H54 (cell line): ENCODE measurements at regions not wholly inside any gene's neighbourhood (a gene's known extent, or its start where the extent isn't known, plus 50 kb on each side); places are given as distances from the start of the nearest gene placed in this dataset.

ENCODE experiments used
- DNase-seq: peaks from one replicate; pipeline ENCODE4 v3.0.0; 2011; ENCODE audit warnings: low spot score, mixed read lengths; ENCODE audit not compliant: insufficient read length
- FAIRE-seq: peaks from 3 replicates; lab custom pipeline; 2011; peaks lifted over from hg19 to GRCh38; lab: Jason Lieb, UNC
- POLR2A ChIP-seq: IDR thresholded peaks from 2 replicates; pipeline ENCODE4 v1.6.1; 2011; ENCODE audit warnings: low read depth, mild to moderate bottlenecking, low read length

DNA sequence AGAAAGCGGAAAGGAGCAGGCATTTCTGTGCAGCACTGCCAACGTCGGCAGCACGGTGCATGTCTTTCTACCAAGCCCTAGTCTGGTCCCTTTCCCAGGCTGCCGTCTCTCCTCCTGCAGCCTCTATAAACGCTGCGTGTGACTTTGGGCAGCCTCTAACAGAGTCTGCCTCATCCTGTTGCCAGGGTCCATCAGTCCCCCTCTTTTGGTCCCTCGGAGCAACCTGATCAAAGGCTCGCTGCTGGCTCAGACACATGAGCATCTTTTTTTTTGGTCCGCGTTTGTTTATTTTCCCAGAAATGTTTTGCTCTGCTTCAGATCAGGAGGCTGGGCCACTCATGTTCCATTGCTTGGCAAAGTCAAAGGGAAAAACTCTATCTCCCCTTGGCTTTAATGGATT is 166.8 kb upstream of the CST7 start:
- TF ChIP-seq POLR2A, result no peak
- FAIRE-seq (no peak), DNase-seq (no peak)

DNA sequence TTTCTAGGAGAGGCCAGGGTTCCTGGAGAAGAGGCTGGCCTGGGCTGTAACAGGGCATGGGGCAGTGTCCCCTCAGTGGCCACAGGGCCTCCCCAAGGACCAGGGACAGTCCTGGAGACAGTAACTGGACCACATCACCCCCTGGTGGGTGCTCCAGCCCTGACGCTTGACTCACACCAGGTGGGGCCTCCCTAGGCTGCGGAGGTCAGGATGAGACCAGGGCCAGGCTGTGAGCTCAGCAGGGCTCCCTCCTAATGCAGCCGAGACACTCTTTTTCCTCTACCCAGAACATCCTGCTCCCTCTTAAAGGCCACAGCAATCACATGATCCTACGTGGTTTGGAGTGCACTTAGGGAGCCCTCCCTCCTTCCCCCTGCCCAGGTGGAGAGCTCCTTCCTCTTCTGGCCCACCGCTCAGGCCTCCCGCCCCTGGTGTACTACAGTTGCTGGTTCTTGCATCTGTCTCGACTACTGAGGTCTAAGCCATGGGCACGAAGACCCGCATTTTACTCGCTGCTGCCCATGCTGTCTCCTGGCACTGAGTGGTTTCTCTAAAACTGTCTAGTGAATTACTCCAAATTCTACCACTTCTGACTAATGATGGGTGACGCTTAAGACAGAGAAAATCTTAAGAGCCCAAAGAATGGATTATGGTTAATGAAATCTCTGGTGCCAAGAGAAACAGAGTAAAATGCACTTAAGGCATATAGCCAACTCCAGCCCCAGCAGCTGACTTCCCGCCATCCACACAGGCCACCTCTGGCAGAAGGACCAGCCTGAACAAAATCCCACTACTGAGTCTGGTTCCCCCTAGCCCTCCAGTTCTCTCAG is 166.1 kb upstream of the CST7 start:
- DNase-seq (no peak), FAIRE-seq (no peak)
- TF ChIP-seq POLR2A, result no peak

- FAIRE-seq, result no peak
- TF ChIP-seq POLR2A, result no peak
- no peak for DNase-seq
Measured at GRCh38 chr20:24783631-24784492, 165.2 kb upstream of the CST7 start.

DNA sequence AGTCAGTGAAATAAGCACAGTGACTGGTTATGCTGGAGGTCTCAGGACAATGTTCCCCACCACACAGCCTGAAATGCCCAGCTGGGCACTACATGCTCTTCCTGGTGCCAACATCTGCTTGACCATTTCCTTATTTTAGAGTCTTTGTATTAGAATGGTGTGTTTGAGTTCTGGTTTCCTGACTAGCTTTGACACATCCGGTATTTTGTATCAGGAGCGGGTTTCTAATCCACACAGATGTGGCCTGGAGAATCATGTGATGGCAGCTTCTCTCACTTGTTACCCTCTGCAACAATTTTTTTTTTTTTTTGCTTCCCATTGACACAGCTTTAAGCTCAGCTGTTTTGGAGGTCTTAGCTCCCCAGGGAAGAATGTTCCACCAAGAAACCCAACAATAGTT is 164.5 kb upstream of the CST7 start:
- DNase-seq (no peak), FAIRE-seq (no peak)
- no peak for TF ChIP-seq POLR2A

DNA sequence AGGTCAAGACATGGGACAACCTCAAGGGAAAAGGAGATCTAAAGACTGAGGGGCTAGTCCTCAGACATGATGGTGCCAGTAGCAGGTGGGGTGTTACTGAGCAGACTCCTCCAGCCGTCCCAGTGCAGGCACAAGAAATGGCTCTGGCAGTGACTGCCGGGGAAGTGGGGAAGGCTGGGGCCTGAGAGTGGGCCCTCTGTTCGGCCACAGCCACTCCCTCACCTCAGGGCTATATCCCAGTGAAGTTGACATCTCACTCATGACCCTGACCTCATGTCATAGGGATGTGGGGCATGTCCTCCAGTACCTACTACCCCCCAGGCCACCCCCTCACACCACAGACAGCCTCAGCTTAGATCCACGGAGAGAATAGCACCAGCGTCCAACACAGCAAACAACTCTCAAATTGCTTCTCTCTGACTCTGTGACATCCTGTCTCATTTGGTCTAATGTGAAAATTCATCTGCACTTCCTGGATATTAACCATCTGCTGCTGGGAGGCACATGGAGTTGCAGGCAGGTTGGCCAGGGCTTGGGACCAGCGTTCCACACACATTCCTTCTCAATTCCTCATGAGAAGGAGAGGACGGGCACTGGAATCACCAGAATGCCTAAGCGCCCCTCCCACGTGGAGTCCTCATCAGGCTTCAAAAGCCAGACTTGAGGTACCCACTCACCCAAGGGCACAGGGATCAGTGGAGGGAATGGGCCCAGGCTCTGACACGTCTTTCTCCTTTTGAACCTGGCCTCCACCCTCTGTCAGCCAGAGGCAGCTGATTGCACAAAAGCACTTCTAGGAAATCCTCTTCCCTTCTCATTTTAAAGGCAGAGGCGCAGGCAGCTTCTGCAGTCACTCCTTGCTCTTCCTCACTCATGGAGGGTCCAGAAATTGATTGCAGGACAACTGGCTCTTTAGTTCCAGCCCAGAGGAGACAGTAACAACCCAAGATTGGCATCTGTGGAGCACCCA is 163.6 kb upstream of the CST7 start:
- TF ChIP-seq POLR2A, result no peak
- FAIRE-seq, result no peak
- DNase-seq, result peak; percentile 31

- DNase-seq (no peak), FAIRE-seq (no peak)
- no peak for TF ChIP-seq POLR2A
Measured at GRCh38 chr20:24786111-24786495, 163.0 kb upstream of the CST7 start.

GRCh38 chr20:24786646-24787045 is 162.4 kb upstream of the CST7 start:
- DNase-seq (no peak), FAIRE-seq (no peak)
- no peak for TF ChIP-seq POLR2A

DNA sequence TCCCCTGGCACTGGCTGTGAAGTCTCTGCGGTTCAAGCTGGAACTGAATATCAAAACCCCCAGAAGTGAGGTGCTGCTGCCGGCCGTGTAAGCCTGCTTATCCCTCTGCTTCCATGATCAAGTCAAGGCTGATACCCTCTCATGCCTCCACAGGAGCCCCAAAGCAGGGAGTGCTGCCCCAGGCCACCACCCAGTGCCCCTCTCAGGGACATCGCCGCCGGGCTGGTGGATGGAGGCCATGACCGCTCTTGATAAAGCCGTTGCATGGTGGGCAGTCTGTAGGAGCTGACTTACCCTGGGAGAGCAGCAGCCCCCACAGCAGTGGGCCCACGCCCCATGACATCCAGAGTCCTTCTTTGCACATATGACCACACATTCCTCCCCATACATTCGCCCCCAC is 162.0 kb upstream of the CST7 start:
- no peak for FAIRE-seq

DNA sequence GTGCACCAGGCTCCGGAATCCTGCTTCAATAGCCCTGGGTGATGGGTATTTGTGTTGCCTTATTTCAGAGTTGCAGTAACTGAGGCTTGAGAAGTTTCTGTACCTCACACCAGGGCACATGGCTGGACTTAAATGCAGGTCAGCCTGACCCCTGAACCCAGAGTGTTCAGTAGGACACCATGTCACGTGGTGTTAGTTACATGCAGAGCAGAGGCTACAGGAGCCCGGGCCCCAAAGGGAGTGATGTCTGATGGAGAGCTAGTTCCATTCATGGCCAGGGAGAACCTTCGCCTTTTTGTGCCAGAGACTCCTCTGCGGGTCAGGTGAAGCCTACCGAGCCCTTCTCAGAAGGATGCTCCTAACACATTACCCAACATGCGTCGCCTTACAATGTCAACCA is 161.4 kb upstream of the CST7 start:
- DNase-seq (no peak), FAIRE-seq (no peak)

More for the DNA sequence above, 162.0 kb upstream of the CST7 start:
- no peak for TF ChIP-seq POLR2A
- DNase-seq, result no peak

DNA sequence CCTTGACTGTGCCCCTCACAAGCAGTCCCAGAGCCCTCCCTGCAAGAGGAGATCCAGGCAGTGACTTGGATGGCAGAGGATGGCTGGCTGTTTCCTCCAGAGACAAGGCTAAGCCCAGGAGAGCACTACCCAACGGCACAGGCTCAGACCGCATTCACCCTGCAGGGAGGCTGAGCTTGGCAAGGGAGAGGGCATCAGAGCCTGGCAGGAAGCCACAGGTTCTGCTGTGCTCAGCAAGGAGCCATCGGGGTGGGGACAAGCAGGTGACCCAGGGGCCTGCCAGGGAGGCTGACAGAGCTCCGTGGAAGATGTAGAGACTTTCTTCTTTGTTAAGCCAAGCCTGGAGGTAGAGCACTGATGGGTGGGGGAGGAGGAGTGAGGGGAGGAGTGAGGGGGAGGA is 159.2 kb upstream of the CST7 start:
- DNase-seq (no peak), FAIRE-seq (no peak)
- TF ChIP-seq POLR2A, result no peak

More for the DNA sequence above, 161.4 kb upstream of the CST7 start:
- TF ChIP-seq POLR2A, result no peak

DNA sequence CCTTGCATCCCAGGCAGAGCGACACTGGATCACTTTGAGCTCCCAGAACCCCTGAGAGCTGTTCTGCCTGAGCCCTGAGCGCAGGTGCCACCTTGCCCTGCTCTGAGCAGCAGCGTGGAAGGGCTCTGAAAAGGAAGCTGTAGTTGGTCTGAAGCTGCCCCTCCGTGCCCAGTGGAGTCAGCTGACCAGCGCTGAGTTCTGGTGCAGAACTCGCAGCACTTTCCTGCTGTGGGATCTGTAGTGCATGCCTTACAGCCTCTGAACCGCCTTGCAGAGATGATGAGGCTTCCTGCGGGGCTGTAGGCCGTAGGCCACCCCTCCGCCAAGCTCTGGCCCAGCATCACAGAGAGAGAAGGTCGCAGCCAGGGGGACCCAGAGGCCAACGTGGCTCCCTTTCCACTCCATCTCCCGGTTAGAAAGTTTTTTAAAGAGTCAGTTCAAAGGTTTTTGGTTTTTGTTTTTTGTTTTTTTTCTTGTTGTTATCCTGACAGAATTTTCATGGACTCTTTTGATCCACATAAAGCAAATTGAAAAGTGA is 158.3 kb upstream of the CST7 start:
- FAIRE-seq, result no peak

DNA sequence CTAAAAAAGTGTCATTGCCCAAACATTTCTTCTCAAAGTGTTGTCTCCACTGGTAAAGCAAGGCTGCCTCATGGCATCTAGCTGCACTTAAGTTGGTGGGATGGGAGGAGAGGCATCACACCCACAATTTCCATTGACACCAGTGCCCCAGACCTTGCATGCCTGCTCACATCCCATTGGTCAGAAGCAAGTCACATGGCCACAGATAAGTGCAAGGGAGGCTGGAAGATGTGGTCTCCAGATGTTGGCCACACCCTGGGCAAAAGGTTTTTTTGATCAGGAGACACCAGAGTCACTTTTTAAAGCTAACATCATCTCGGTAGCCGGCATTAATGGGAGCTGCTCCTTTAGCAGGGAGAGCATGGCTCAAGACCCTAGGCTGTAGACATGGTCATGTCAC is 157.1 kb upstream of the CST7 start:
- no peak for FAIRE-seq
- TF ChIP-seq POLR2A, result no peak

More for the DNA sequence above, 158.3 kb upstream of the CST7 start:
- no peak for DNase-seq
- TF ChIP-seq POLR2A, result no peak

DNA sequence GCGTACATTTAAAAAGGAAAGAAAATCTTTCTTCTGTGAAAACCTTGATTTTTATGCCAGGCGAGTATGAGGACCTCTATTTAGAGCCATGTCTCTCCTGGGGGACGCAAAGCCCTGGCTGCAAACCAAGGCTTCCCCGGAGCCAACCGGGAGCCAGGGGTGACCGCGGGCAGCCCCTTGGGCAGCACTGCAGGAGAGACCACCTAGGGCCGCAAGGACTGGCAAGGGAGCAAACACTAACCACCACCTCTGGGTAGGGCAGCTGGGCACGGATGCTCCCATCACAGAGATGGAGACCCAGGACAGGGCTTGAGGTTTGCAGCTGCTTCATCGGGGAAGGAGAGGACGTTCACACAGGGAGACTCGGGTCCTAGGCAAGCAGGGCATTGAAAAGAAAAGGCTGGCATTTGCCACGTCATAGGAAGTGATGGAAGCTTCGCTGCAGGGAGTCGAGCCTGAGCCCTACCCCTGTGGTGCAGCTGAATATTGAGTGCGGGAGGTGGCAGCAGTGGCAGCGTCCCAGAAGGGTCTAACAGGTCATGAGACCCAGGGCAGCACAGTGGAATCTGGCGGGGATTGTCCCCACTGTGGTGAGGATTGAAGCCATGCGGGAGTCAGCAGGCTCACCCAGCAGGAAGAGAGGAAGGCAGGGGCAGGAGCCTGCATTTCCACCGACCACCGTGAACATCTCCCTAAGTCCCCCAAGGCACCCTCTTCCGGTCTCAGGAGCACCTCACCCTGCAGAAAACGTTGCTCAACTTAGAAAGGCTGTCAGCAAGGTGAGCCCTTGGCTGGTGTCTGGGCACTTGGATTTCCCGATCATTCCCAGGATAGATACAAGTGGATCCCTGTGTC is 156.2 kb upstream of the CST7 start:
- DNase-seq (no peak), FAIRE-seq (no peak)
- no peak for TF ChIP-seq POLR2A

More for the DNA sequence above, 157.1 kb upstream of the CST7 start:
- no peak for DNase-seq
